Limb (tissue), 2 donors: ENCODE measurements at regions not wholly inside any gene's neighbourhood (a gene's known extent, or its start where the extent isn't known, plus 50 kb on each side); places are given as distances from the start of the nearest gene placed in this dataset.
"Not testable (repeated sequence)": the region's sequence is repeated elsewhere in the genome, so short reads cannot be mapped to it uniquely, and the experiment has no call there.

ENCODE experiments used
- DNase-seq, 2 donors: peaks; one replicate each; pipeline ENCODE4 v3.0.0-alpha.2; 2016; ENCODE audit errors: extremely low spot score in 2 of 2

GRCh38 chr13:46498650-46499049 lies 54.3 kb upstream of the LRCH1 start:
- no peak for DNase-seq

DNA sequence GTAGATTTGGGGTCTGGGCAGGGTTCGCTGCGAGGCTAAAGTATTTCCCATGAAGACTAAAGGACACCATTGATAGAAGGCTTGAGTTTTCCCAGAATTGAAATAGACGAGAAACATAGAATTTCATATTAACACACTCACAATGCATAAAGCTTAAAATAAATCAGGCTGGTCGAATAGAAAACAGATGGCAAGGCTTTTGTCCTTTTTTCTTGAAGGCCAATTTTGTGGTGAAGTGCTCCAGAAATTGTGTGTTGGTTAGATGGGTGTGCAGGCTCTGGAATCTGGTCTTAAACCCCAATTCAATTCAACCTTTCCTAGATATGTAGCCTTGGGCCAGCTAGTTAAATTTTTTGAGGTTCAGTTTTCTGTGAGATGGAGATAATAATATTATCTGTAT lies 56.9 kb upstream of the LRCH1 start:
- DNase-seq = peak in 1 of 2 donors; percentile 32

DNA sequence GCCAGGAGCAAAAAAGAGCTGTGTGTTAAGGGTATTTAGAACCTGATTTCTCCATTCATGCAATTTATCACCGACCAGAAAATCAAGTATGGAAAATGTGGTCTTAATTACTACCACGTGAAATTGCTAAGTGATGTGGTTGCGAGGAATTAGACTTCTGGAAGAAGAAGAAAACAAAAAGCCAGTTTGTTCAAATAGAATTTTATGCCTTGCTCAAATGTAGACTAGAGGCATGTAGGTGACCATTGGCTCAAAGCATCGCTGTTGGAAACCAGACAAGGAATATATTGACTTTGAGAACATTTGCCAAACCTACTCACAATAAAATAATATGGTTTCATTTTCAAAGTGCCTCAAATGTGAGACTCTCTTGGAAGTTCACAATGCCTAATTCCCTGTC lies 57.3 kb upstream of the LRCH1 start:
- DNase-seq = peak in 1 of 2 donors; percentile 58

- no peak for DNase-seq
Observed at GRCh38 chr13:46495066-46495465, 57.9 kb upstream of the LRCH1 start.

DNA sequence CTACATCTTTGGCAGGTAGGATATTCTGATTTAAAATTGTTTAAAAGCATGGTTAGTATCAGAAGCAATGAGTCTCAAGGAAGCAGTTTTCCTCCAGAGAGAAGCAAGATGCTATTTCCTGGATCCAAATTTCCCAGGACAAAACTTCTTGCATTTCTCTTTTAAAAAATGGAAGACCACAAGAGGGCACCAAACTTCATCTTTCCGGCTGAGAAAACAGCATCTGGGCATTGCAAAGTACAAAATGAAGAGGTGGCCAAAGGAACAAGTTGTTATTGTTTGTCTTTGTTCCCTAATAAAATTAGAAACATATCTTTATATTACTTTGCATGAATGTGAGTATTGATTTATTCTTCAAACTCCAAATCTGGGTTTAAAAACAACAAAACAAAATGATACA lies 60.0 kb upstream of the LRCH1 start:
- peak in 1 of 2 donors; percentile 79 for DNase-seq

- no peak for DNase-seq
Observed at GRCh38 chr13:46491641-46492040, 61.3 kb upstream of the LRCH1 start.

- not testable (repeated sequence) for DNase-seq
Observed at GRCh38 chr13:46490713-46491112, 62.3 kb upstream of the LRCH1 start.

GRCh38 chr13:46490129-46490528 lies 62.8 kb upstream of the LRCH1 start:
- no peak for DNase-seq

DNA sequence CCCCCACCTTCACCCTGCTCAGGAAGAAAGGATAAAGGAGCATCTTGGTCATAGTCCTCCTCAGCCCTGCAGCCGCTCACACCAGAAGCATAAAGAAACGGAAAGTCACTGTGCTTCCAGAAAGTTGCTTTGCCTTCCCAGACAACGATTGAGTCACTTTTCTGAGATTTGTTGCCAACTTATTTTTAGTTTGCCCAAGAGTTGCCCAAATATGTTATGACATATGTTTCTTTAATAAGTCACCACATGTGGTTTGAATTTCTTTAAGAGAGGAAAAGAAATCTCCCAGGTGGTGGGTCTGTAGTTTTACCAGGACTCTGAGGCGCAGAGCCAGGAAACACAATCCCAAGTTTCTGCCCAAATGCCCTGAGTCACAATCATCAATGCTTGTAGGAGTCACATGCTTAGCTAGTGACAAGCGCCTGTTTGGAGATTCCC lies 63.4 kb upstream of the LRCH1 start:
- DNase-seq = peak in 1 of 2 donors; percentile 18

- no peak for DNase-seq
Observed at GRCh38 chr13:46487748-46488147, 65.2 kb upstream of the LRCH1 start.

GRCh38 chr13:46486270-46486669 lies 66.7 kb upstream of the LRCH1 start:
- no peak for DNase-seq

DNA sequence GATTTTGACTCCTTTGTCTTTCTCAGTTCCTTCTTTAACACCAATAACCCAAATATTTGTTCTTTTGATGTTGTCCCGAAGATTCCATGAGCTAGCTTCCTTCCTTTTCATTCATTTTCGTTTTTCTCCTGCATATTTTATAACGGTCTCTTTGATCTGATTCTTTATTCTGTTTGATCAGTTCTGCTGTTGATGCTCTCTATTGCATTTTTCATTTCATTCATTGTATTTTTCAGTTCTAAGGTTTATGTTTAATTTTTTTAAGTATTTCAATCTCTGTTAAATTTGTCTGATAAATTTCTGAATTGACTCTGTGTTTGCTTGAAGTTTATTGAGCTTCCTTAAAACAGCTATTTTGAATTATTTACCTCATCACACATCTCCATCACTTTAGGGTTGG lies 68.4 kb upstream of the LRCH1 start:
- DNase-seq = no peak

GRCh38 chr13:46481166-46481565 lies 71.8 kb upstream of the LRCH1 start:
- no peak for DNase-seq

DNA sequence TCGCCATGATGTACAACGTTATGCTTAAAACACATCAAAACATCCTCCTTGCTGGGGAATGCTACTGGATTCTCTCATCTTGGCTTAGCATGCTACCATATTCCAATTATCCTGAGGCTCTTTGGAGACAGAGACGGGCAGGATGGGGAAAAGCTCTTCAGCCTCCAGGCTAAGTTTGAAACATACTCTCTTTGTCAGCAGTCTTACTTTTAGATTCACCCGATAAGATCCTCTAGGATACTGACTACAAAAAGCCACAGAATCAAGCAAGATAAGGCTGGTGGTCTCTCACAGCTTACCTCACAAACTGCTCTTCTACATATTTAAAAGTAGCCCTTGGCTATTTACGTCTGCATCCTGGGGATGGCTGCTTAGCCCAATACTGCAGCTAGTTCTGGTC lies 72.8 kb upstream of the LRCH1 start:
- DNase-seq = no peak

DNA sequence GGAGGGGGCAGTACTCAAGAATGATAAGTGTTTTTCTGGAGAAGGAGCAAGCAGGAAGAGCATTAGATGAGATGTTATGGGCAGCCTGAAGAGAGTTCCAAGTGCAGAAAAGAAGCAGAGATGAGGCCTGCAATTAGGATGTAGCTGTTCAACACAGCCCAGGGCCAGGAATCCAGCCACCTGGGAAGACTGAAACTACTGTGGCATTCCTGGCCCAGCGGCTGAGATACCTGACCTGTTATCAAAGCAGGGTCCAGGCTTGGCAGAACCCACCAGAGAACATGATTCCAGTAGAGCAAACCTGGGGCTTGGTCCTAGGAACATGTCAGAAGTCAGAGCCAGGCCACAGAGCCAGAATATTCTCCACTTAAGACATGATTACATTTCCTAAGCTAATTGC lies 73.3 kb upstream of the LRCH1 start:
- no peak for DNase-seq

DNA sequence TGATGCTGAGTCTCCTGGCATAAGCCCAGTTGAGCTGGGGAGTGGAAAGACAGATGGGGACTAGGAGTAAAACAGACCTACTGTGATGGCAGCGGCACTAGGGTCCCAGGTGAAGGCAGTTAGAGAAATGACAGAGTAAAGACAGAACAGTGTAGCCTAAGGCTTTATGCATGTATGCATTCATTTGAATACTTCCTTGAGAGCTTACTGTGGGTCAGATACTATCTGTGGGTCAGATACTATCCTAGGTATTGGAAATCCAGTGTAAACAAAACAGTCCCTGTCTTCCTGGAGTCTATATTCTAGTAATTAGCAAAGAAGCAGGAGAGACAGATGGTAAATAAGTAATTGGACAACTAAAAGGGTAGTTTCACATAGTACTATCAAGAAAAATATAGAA lies 73.7 kb upstream of the LRCH1 start:
- no peak for DNase-seq

- no peak for DNase-seq
Observed at GRCh38 chr13:46478651-46479050, 74.3 kb upstream of the LRCH1 start.

DNA sequence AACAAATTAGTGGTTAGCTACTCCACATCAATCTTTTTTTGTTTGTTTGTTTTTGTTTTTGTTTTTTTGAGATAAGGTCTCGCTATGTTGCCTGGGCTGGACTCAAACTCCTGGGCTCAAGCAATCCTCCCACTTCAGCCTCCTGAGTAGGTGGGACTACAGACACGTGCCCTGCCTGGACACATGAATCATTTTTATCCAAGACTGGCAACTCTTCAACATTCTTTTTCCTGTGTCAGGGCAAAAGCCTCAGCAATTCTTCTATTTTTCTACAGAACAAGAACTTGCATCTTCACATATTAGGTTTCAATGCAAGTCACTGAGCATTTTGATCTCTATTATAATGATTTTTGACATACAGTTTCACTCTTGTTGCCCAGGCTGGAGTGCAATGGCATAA lies 76.8 kb upstream of the LRCH1 start:
- DNase-seq = no peak

GRCh38 chr13:46475541-46475991 lies 77.4 kb upstream of the LRCH1 start:
- no peak for DNase-seq

DNA sequence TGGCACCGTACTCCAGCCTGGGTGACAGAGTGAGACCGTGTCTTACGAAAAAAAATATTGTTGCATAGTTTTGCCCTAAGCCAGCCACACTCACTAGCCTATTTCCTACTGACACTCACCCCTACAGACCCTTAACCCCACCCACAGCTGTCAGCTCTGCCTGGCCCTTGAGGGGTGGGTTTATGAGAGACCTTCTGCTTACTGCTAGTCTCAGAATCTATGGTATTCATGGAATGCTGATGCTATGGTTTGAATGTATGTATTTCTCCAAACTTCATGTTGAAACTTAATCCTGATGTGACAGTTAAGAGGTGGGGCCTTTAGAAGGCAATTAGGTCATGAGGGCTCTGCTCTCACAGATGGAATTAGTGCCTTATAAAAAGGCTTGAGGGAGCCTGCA lies 79.2 kb upstream of the LRCH1 start:
- no peak for DNase-seq

DNA sequence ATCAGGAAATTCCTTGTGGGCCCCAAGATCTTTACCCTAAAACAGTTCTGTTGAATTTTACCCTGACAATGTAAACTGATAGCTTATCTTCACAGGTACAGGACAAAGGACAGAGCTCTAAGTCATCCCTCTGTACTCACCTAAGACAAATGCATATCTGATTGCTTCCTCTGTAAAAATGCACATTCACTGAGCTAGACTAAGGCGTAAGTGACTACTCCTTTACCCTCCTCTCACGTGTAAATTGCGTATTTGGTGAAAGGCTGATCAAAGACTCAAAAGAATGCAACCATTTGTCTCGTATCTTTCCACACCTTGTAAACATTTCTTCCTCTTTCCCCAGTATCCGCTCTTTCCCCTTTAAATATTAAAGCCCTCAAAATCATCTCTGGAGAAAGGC lies 80.6 kb upstream of the LRCH1 start:
- DNase-seq = no peak

DNA sequence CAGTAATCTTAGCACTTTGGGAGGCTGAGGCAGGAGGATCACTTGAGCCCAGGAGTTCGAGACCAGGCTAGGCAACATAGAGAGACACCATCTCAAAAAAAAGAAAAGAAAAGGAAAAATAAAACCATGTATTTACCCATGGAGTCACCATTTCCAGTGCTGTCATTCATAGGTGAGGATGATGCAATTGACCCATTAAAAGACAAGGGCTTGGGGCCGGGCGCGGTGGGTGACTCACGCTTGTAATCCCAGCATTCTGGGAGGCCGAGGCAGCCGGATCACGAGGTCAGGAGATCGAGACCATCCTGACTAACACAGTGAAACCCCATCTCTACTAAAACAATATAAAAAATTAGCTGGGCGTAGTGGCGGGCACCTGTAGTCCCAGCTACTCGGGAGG lies 82.6 kb upstream of the RUBCNL start:
- DNase-seq = not testable (repeated sequence)

DNA sequence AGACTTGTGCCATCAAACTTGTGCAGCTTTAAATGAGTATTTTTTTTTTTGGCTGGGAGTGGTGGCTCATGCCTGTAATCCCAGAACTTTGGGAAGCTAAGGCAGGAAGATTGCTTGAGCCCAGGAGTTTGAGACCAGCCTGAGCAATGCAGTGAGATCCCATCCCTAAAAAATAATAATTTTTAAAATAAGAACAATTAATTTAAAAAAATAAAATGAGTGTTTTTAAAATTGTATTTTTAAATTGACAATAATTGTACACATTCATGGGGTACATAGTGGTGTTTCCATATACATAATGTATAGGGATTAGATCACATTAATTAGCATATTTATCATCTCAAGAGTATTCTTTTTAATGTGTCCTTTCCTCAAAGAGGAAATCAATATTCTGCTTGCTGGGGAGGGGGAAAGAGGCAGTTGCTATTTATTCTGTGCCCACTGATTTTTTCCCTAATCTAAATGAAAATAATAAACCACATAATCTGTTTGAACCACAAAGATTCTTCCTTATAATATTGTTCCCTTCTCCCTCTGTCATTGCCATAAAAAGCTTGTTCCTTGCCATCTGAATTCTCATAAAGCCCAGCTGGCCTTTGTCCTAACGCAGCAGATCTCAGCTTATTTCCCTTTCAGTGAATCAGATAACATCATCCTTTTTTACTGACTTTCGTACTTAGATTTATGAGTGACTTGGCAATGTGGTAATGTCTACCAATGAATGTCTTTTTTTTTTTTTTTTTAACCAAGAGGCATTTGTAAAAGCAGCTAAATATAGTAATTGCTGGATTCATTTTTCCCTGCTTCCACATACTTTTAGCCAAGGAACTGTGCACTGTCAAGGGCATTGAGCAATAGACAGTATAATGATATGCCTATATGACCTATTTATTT lies 81.8 kb upstream of the RUBCNL start:
- DNase-seq = no peak
